ENCODE measurements at regions not wholly inside any gene's neighbourhood (a gene's known extent, or its start where the extent isn't known, plus 50 kb on each side); places are given as distances from the start of the nearest gene placed in this dataset.

GRCh38 chr9:24035816-24036215 lies 209.8 kb upstream of the ELAVL2 start (continued):
- no peak for TF ChIP-seq PRDM2 (tag by site-specific recombination; IDR thresholded peaks at IDR 0.05; ENCODE audit: borderline replicate concordance)
- no peak for TF ChIP-seq GFI1B (tag by site-specific recombination; IDR thresholded peaks at IDR 0.05)
- no peak for TF ChIP-seq ZNF449 (tag by site-specific recombination; IDR thresholded peaks at IDR 0.05)
- TF ChIP-seq ZNF610 (tag by site-specific recombination; IDR thresholded peaks at IDR 0.05; ENCODE audit: borderline replicate concordance) = no peak
- TF ChIP-seq CTCF (tag by site-specific recombination; IDR thresholded peaks at IDR 0.05) = no peak
- no peak for TF ChIP-seq ZNF747 (tag by site-specific recombination; IDR thresholded peaks at IDR 0.05)
- TF ChIP-seq ZNF174 (tag by site-specific recombination; IDR thresholded peaks at IDR 0.05) = no peak
- TF ChIP-seq HOXA7 (CRISPR knock-in tag; IDR thresholded peaks at IDR 0.05; ENCODE audit: borderline replicate concordance) = no peak
- no peak for TF ChIP-seq ZBTB49 (tag by site-specific recombination; IDR thresholded peaks at IDR 0.05; ENCODE audit: low read depth)
- no peak for TF ChIP-seq ZNF677 (tag by site-specific recombination; IDR thresholded peaks at IDR 0.05)
- TF ChIP-seq TSHZ1 (tag by site-specific recombination; IDR thresholded peaks at IDR 0.05; ENCODE audit: borderline replicate concordance) = no peak
- no peak for TF ChIP-seq ZNF529 (tag by site-specific recombination; IDR thresholded peaks at IDR 0.05; ENCODE audit: insufficient replicate concordance)
- TF ChIP-seq SALL2 (tag by site-specific recombination; IDR thresholded peaks at IDR 0.05; ENCODE audit: borderline replicate concordance) = no peak
- no peak for TF ChIP-seq ZBTB8A (tag by site-specific recombination; IDR thresholded peaks at IDR 0.05)
- TF ChIP-seq ZNF18 (tag by site-specific recombination; IDR thresholded peaks at IDR 0.05) = no peak
